Upper lobe of right lung (tissue), 1 donor: ENCODE measurements at regions not wholly inside any gene's neighbourhood (a gene's known extent, or its start where the extent isn't known, plus 50 kb on each side); places are given as distances from the start of the nearest gene placed in this dataset.
A peak's percentile ranks its signal among the peaks of the same experiment; 100 is the strongest.

Experiments used
- ATAC-seq: fragments of 200-7000 bp; cut with Tn5 transposase; one replicate; pipeline ENCODE4 v1.9.1; 2020; ENCODE audit warnings: mild to moderate bottlenecking, moderate library complexity
- DNase-seq: peaks from one replicate; pipeline ENCODE4 v3.0.0-alpha.2; 2020
- H3K27ac ChIP-seq: fragments of 200-600 bp; one replicate; pipeline ENCODE4 v1.8.0; 2022
- H3K27me3 ChIP-seq: fragments of 200-600 bp; one replicate; pipeline ENCODE4 v1.8.0; 2022; ENCODE audit warnings: mild to moderate bottlenecking
- H3K36me3 ChIP-seq: fragments of 200-600 bp; one replicate; pipeline ENCODE4 v1.8.0; 2022
- H3K4me1 ChIP-seq: fragments of 200-600 bp; one replicate; pipeline ENCODE4 v1.8.0; 2022
- H3K4me3 ChIP-seq: fragments of 200-600 bp; one replicate; pipeline ENCODE4 v1.8.0; 2022; ENCODE audit warnings: mild to moderate bottlenecking
- H3K9me3 ChIP-seq: fragments of 200-600 bp; one replicate; pipeline ENCODE4 v1.8.0; 2022
- intact Hi-C: fragments of 100-400 bp; cut with DNase I; formaldehyde crosslinking; loops from one replicate; pipeline ENCODE4 v1.11.0; 2022
- TF ChIP-seq, protein P1 (sequence below): fragments of 200-600 bp; IDR thresholded peaks from one replicate; pipeline ENCODE4 v1.8.0; 2022; ENCODE audit warnings: antibody characterized with exemption
- donor health status: DM: no; HTN: yes; CAD: no; lungs with severe emphysema.

DNA sequence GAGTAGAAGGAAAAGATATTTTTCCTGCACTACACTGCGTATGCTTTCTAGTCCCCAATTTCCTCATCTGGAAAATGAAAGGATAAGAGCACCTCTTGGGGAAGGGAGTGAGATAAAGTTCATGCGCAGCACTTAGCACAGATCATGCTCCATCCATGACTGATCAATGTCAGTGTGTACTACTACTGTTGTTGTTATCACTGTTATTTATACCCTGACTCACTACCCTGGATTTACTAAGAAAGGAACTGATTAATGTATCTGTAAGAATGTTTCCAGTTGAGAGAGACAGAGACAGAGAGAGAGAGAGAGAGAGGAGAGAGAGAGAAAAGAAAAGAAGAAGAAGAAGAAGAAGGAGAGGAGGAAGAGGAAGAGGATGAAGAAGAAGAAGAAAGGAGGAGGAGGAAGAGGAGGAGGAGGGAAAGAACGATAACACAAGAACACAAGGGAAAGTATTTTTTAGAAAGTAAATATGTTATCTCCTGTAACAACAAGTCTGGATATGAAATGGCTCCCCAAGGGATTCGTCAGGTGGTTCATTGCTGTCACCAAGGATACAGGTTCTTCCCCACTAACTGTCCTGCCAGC lies 212.2 kb upstream of the PROK2 start:
- intact Hi-C loops: no loop called here
- DNase-seq: no peak
- Histone ChIP-seq H3K27me3 (no peaks in the 10 kb centered on the region), H3K4me3 (no peak overlapping the region), H3K27ac (no peak overlapping the region), H3K4me1 (no peaks in the 10 kb centered on the region), H3K36me3 (no peaks in the 10 kb centered on the region), H3K9me3 (no peaks in the 10 kb centered on the region)
- ATAC-seq: no peak
- TF ChIP-seq, protein P1, sequence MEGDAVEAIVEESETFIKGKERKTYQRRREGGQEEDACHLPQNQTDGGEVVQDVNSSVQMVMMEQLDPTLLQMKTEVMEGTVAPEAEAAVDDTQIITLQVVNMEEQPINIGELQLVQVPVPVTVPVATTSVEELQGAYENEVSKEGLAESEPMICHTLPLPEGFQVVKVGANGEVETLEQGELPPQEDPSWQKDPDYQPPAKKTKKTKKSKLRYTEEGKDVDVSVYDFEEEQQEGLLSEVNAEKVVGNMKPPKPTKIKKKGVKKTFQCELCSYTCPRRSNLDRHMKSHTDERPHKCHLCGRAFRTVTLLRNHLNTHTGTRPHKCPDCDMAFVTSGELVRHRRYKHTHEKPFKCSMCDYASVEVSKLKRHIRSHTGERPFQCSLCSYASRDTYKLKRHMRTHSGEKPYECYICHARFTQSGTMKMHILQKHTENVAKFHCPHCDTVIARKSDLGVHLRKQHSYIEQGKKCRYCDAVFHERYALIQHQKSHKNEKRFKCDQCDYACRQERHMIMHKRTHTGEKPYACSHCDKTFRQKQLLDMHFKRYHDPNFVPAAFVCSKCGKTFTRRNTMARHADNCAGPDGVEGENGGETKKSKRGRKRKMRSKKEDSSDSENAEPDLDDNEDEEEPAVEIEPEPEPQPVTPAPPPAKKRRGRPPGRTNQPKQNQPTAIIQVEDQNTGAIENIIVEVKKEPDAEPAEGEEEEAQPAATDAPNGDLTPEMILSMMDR: no peak

DNA sequence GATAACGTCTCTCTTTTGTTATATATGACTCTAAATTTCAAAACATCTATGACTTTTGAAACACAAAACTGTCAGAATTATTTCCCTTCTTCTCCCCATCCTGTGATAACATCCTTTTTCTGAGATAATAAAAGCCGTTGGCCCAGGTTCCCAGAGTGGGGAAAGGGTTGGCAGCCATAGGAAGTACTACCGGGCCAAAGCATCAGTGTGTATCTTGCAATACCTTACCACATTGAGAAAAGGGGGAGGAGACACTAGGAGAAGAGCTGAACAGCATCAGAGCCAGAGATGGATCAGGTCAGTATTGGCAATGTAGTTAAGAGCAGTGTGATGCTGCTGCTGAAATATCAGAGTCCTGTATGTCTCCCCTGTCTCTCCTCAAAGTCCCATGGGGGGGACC lies 210.0 kb upstream of the PROK2 start:
- no peaks in the 10 kb centered on the region for H3K27me3 ChIP-seq
- H3K9me3 ChIP-seq: no peaks in the 10 kb centered on the region
- no peak overlapping the region for H3K4me3 ChIP-seq
- no peak overlapping the region for H3K27ac ChIP-seq
- intact Hi-C loops: no loop called here
- ATAC-seq (no peak), DNase-seq (no peak)
- no peaks in the 10 kb centered on the region for H3K36me3 ChIP-seq
- TF ChIP-seq, protein P1: no peak
- H3K4me1 ChIP-seq: no peaks in the 10 kb centered on the region

DNA sequence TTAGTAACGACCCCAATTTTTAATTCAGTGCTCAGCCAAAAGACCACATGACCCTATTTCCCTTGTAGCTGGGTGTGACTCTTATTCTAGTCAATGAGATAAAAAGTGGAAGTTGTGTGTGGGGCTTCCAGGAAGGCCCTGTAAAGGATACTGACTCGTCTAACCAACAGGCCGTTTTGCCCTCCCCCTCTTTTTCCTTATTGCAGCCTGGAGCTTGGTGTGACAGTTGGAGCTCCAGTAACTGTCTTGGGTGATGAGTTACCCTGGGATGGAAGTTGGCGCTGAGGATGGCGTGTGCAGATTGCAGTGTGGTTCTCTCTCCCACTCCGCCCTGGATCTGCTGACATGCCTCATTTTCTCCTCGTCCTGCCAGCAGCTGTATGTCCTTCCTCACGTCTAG lies 209.3 kb upstream of the PROK2 start:
- DNase-seq (no peak), ATAC-seq (peak; percentile 57)
- Histone ChIP-seq H3K9me3 (no peaks in the 10 kb centered on the region), H3K27ac (no peak overlapping the region), H3K36me3 (no peaks in the 10 kb centered on the region), H3K4me3 (no peak overlapping the region), H3K4me1 (no peaks in the 10 kb centered on the region), H3K27me3 (no peaks in the 10 kb centered on the region)
- intact Hi-C loops: no loop called here
- TF ChIP-seq, protein P1: no peak

DNA sequence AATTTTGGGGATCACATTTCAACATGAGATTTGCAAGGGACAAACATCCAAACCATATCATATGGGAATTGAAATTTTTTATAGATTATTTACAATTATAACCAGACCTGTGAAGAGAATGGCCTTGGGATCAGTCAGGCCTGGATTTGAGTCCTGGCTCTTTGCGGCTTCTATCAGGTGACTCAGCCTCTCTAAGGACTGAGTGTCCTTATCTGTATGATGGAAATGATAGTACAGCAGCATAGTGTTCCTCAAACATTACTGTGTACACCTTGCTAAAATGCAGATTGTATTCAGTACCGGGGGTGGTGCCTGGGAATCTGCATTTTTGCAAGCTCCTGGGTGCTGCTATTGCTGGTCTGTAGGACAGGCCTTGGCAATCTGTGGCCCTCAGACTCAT lies 206.7 kb upstream of the PROK2 start:
- DNase-seq (no peak), ATAC-seq (no peak)
- H3K36me3 ChIP-seq: no peaks in the 10 kb centered on the region
- H3K9me3 ChIP-seq: no peaks in the 10 kb centered on the region
- no peak overlapping the region for H3K27ac ChIP-seq
- TF ChIP-seq, protein P1: no peak
- intact Hi-C loops: no loop called here
- H3K4me3 ChIP-seq: no peak overlapping the region
- H3K4me1 ChIP-seq: peaks cover 8% of the 10 kb centered on the region
- H3K27me3 ChIP-seq: no peaks in the 10 kb centered on the region

DNA sequence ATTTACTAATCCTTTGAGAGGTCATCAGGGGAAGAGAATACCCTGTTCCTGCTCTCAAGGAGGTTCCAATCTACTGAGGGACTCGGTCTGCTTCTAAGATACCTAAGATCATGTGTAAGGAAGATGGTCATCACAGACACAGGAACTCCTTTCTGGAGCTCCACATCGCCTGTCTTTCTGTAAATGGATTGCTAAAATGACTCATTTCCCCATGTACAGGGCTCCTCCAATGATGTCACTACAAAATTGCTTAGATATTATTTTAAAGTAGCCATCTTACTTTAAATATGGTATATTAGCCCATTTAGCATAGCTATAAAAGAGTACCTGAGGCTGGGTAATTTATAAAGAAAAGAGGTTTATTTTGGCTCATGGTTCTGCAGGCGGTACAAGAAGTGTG lies 206.1 kb upstream of the PROK2 start:
- Histone ChIP-seq H3K4me1 (peaks cover 8% of the 10 kb centered on the region), H3K27me3 (no peaks in the 10 kb centered on the region), H3K27ac (no peak overlapping the region), H3K36me3 (no peaks in the 10 kb centered on the region), H3K4me3 (no peak overlapping the region), H3K9me3 (no peaks in the 10 kb centered on the region)
- intact Hi-C loops: no loop called here
- no peak for ATAC-seq
- no peak for DNase-seq
- TF ChIP-seq, protein P1: no peak

DNA sequence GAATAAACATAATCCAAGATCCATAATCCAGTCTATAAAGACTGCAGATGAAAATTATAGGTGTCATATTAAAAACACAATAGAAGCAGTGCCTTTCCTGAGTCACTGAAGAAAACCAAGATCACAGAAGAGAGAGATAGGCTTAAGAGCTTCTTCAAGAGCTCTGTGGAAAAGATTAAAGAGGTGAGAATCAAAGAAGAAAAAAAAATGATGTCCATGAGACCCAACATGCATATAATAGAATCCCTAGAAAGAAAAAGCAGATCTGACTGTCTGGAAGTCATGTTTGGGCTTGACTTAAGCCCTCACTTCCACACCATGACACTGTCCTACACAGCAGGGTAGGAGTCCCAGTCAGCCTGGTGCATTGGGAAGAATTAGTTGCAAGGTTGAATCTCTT lies 205.6 kb upstream of the PROK2 start:
- intact Hi-C loops: no loop called here
- Histone ChIP-seq H3K4me1 (peaks cover 8% of the 10 kb centered on the region), H3K4me3 (no peak overlapping the region), H3K36me3 (no peaks in the 10 kb centered on the region), H3K27ac (no peak overlapping the region), H3K9me3 (no peaks in the 10 kb centered on the region), H3K27me3 (no peaks in the 10 kb centered on the region)
- TF ChIP-seq, protein P1: no peak
- DNase-seq (no peak), ATAC-seq (no peak)
